H9 (cell line): ENCODE measurements at regions not wholly inside any gene's neighbourhood (a gene's known extent, or its start where the extent isn't known, plus 50 kb on each side); places are given as distances from the start of the nearest gene placed in this dataset.
A peak's percentile ranks its signal among the peaks of the same experiment; 100 is the strongest.

Experiments used
- DNase-seq: peaks from one replicate; pipeline ENCODE4 v3.0.0-alpha.2; 2017
- H2AFZ ChIP-seq: one replicate; pipeline ENCODE4 v1.6.1; 2013; ENCODE audit warnings: mild to moderate bottlenecking, low read length, control low read depth, moderate library complexity
- H2AK5ac ChIP-seq: 2 replicates; pipeline ENCODE4 v1.6.1; 2013; ENCODE audit warnings: low read length, control low read depth, mixed read lengths; ENCODE audit not compliant: insufficient read length
- H2BK120ac ChIP-seq: one replicate; pipeline ENCODE4 v1.6.1; 2013; ENCODE audit warnings: low read depth, mild to moderate bottlenecking, low read length, control low read depth, inconsistent platforms; ENCODE audit not compliant: poor library complexity, severe bottlenecking
- H2BK12ac ChIP-seq: 2 replicates; pipeline ENCODE4 v1.6.1; 2013; ENCODE audit warnings: low read length, control low read depth, mixed read lengths, low read depth; ENCODE audit not compliant: insufficient read length
- H2BK15ac ChIP-seq: 2 replicates; pipeline ENCODE4 v1.6.1; 2013; ENCODE audit warnings: low read depth, low read length, control low read depth
- H2BK20ac ChIP-seq: one replicate; pipeline ENCODE4 v1.6.1; 2013; ENCODE audit warnings: low read depth, mild to moderate bottlenecking, low read length, control low read depth, inconsistent platforms; ENCODE audit not compliant: poor library complexity, severe bottlenecking
- H2BK5ac ChIP-seq: 2 replicates; pipeline ENCODE4 v1.6.1; 2013; ENCODE audit warnings: low read length, control low read depth, mixed read lengths; ENCODE audit not compliant: insufficient read length
- H3K14ac ChIP-seq: 2 replicates; pipeline ENCODE4 v1.6.1; 2013; ENCODE audit warnings: low read length, control low read depth; ENCODE audit not compliant: insufficient read depth
- H3K18ac ChIP-seq: 2 replicates; pipeline ENCODE4 v1.6.1; 2013; ENCODE audit warnings: low read depth, mild to moderate bottlenecking, mixed read lengths, low read length, control low read depth; ENCODE audit not compliant: insufficient read length
- H3K23ac ChIP-seq: 2 replicates; pipeline ENCODE4 v1.6.1; 2013; ENCODE audit warnings: low read length, control low read depth, mixed read lengths, low read depth; ENCODE audit not compliant: insufficient read length
- H3K23me2 ChIP-seq: 2 replicates; pipeline ENCODE4 v1.6.1; 2013; ENCODE audit warnings: low read depth, mild to moderate bottlenecking, mixed read lengths, low read length, control low read depth; ENCODE audit not compliant: insufficient read length, poor library complexity, severe bottlenecking
- H3K27ac ChIP-seq: 2 replicates; pipeline ENCODE4 v1.5.1; 2013; ENCODE audit warnings: low read length, control low read depth, mixed read lengths, low read depth; ENCODE audit not compliant: insufficient read length
- H3K27me3 ChIP-seq: 2 replicates; pipeline ENCODE4 v1.6.1; 2013; ENCODE audit warnings: low read length, control low read depth, inconsistent platforms; ENCODE audit not compliant: insufficient read depth
- H3K4ac ChIP-seq: 2 replicates; pipeline ENCODE4 v1.6.1; 2013; ENCODE audit warnings: low read depth, mild to moderate bottlenecking, control low read depth, inconsistent platforms, low read length, moderate library complexity
- H3K4me1 ChIP-seq: 2 replicates; pipeline ENCODE4 v1.6.1; 2013; ENCODE audit warnings: low read length, control low read depth, inconsistent platforms; ENCODE audit not compliant: insufficient read depth
- H3K4me2 ChIP-seq: 2 replicates; pipeline ENCODE4 v1.6.1; 2013; ENCODE audit warnings: low read length, control low read depth, mixed read lengths; ENCODE audit not compliant: insufficient read length, insufficient read depth
- H3K56ac ChIP-seq: 2 replicates; pipeline ENCODE4 v1.6.1; 2013; ENCODE audit warnings: low read depth, mild to moderate bottlenecking, mixed read lengths, low read length, control low read depth; ENCODE audit not compliant: insufficient read length
- H3K79me1 ChIP-seq: 2 replicates; pipeline ENCODE4 v1.6.1; 2013; ENCODE audit warnings: low read depth, mild to moderate bottlenecking, moderate library complexity, low read length, control low read depth, inconsistent platforms; ENCODE audit not compliant: insufficient read depth, poor library complexity, severe bottlenecking
- H3K79me2 ChIP-seq: 2 replicates; pipeline ENCODE4 v1.6.1; 2013; ENCODE audit warnings: low read length, control low read depth, inconsistent platforms; ENCODE audit not compliant: insufficient read depth
- H3K9ac ChIP-seq: 2 replicates; pipeline ENCODE4 v1.6.1; 2013; ENCODE audit warnings: low read length, control low read depth, mixed read lengths; ENCODE audit not compliant: insufficient read length; ENCODE audit errors: extremely low read depth
- H3K9me3 ChIP-seq: one replicate; pipeline ENCODE4 v1.6.1; 2013; ENCODE audit warnings: low read depth, low read length, inconsistent platforms; ENCODE audit not compliant: control insufficient read depth
- H3T11ph ChIP-seq: one replicate; pipeline ENCODE4 v1.6.1; 2013; ENCODE audit warnings: mild to moderate bottlenecking, low read length, control low read depth, inconsistent platforms
- H4K20me1 ChIP-seq: one replicate; pipeline ENCODE4 v1.6.1; 2013; ENCODE audit not compliant: control insufficient read depth, insufficient read length, insufficient read depth
- H4K5ac ChIP-seq: 2 replicates; pipeline ENCODE4 v1.6.1; 2013; ENCODE audit warnings: low read depth, mild to moderate bottlenecking, mixed read lengths, low read length, control low read depth; ENCODE audit not compliant: insufficient read length
- H4K8ac ChIP-seq: replicated peaks from 2 replicates; pipeline ENCODE4 v1.6.1; 2013; ENCODE audit warnings: low read length, control low read depth, mixed read lengths, low read depth; ENCODE audit not compliant: insufficient read length
- H4K91ac ChIP-seq: 2 replicates; pipeline ENCODE4 v1.6.1; 2013; ENCODE audit warnings: low read depth, mild to moderate bottlenecking, moderate library complexity, mixed read lengths, low read length, control low read depth; ENCODE audit not compliant: insufficient read length
- H3K27ac Mint-ChIP-seq, 3 experiments: 2 replicates in 2 of 3; 3 replicates in 1 of 3; pipeline ENCODE4 v1.8.0; 2020 to 2021; ENCODE audit warnings: mixed read lengths in 3 of 3, mild to moderate bottlenecking in 1 of 3, moderate library complexity in 1 of 3
- H3K27me3 Mint-ChIP-seq: 2 replicates; pipeline ENCODE4 v1.8.0; 2021; ENCODE audit warnings: low read depth, mild to moderate bottlenecking, moderate library complexity, mixed read lengths
- H3K36me3 Mint-ChIP-seq, 3 experiments: 2 replicates in 2 of 3; 3 replicates in 1 of 3; pipeline ENCODE4 v1.8.0; 2020 to 2021; ENCODE audit warnings: low read depth in 3 of 3, mixed read lengths in 3 of 3; ENCODE audit not compliant: insufficient read depth in 1 of 3
- H3K4me1 Mint-ChIP-seq, 2 experiments: 2 replicates each; pipeline ENCODE4 v1.8.0; 2020; ENCODE audit warnings: mixed read lengths in 2 of 2
- H3K4me3 Mint-ChIP-seq, 2 experiments: 2 replicates in 1 of 2; 3 replicates in 1 of 2; pipeline ENCODE4 v1.8.0; 2020 to 2021; ENCODE audit warnings: mild to moderate bottlenecking in 2 of 2, mixed read lengths in 2 of 2, moderate library complexity in 1 of 2
- H3K9me3 Mint-ChIP-seq, 2 experiments: 2 replicates in 1 of 2; 3 replicates in 1 of 2; pipeline ENCODE4 v1.8.0; 2020; ENCODE audit warnings: mild to moderate bottlenecking in 2 of 2, mixed read lengths in 2 of 2, moderate library complexity in 1 of 2
- WGBS: extraction: QIAGEN DNeasy Blood & Tissue Kit; methylation state at CpG from one replicate; pipeline ENCODE4 v1.1.7; 2013; ENCODE audit warnings: missing lambda C conversion rate, low lambda C conversion rate, mixed read lengths; ENCODE audit not compliant: insufficient read length; ENCODE audit errors: extremely low coverage; 5-methylcytosine and 5-hydroxymethylcytosine counted together
- TF ChIP-seq, protein P1 (sequence below): fragments of 200-600 bp; sonication (generic); conservative IDR thresholded peaks from 3 replicates; pipeline ENCODE4 v1.8.0; 2021; ENCODE audit warnings: antibody characterized with exemption, mild to moderate bottlenecking

- no peak overlapping the region for H2AK5ac ChIP-seq
- no peak overlapping the region for H2BK20ac ChIP-seq
- H2BK120ac ChIP-seq: no peak overlapping the region
- no peak overlapping the region for H3K14ac ChIP-seq
- H3K4me1 Mint-ChIP-seq: peaks cover 7 to 11% of the 10 kb centered on the region in 2 experiments
- H3K4me3 Mint-ChIP-seq: no peak overlapping the region
- no peak overlapping the region for H3K9ac ChIP-seq
- no peak overlapping the region for H4K8ac ChIP-seq
- H3K27me3 ChIP-seq: no peaks in the 10 kb centered on the region
- H3K27ac Mint-ChIP-seq: peak overlapping the region in 1 of 3 experiments; percentile 36; a peak in 1 of 7 replicates
- H4K20me1 ChIP-seq: no peaks in the 10 kb centered on the region
- no peak overlapping the region for H4K91ac ChIP-seq
- H3K23me2 ChIP-seq: no peaks in the 10 kb centered on the region
- no peaks in the 10 kb centered on the region for H3K4me1 ChIP-seq
- H2BK15ac ChIP-seq: no peak overlapping the region
- no peak overlapping the region for H3K27ac ChIP-seq
- no peak overlapping the region for H2AFZ ChIP-seq
- no peaks in the 10 kb centered on the region for H3K9me3 ChIP-seq
- H3K27me3 Mint-ChIP-seq: no peaks in the 10 kb centered on the region
- DNase-seq: no peak
- no peak overlapping the region for H3K56ac ChIP-seq
- no peak overlapping the region for H4K5ac ChIP-seq
- no CpG with 5 or more reads among the region's 2 CpGs for WGBS
- H2BK12ac ChIP-seq: no peak overlapping the region
- TF ChIP-seq, protein P1, sequence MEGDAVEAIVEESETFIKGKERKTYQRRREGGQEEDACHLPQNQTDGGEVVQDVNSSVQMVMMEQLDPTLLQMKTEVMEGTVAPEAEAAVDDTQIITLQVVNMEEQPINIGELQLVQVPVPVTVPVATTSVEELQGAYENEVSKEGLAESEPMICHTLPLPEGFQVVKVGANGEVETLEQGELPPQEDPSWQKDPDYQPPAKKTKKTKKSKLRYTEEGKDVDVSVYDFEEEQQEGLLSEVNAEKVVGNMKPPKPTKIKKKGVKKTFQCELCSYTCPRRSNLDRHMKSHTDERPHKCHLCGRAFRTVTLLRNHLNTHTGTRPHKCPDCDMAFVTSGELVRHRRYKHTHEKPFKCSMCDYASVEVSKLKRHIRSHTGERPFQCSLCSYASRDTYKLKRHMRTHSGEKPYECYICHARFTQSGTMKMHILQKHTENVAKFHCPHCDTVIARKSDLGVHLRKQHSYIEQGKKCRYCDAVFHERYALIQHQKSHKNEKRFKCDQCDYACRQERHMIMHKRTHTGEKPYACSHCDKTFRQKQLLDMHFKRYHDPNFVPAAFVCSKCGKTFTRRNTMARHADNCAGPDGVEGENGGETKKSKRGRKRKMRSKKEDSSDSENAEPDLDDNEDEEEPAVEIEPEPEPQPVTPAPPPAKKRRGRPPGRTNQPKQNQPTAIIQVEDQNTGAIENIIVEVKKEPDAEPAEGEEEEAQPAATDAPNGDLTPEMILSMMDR: no peak
- no peak overlapping the region for H3K18ac ChIP-seq
- peaks cover 8 to 11% of the 10 kb centered on the region in 2 experiments for H3K9me3 Mint-ChIP-seq
- H3K79me2 ChIP-seq: no peaks in the 10 kb centered on the region
- H3K23ac ChIP-seq: no peak overlapping the region
- no peak overlapping the region for H3K4me2 ChIP-seq
- no peak overlapping the region for H3T11ph ChIP-seq
- no peak overlapping the region for H2BK5ac ChIP-seq
- H3K4ac ChIP-seq: no peak overlapping the region
- H3K79me1 ChIP-seq: no peaks in the 10 kb centered on the region
- H3K36me3 Mint-ChIP-seq: peaks cover 3 to 7% (median 4%) of the 10 kb centered on the region in 3 experiments; a peak in 6 of 7 replicates
Observed at GRCh38 chr4:179268791-179269190, 1826.6 kb upstream of the AGA start.
